ENCODE measurements at regions not wholly inside any gene's neighbourhood (a gene's known extent, or its start where the extent isn't known, plus 50 kb on each side); places are given as distances from the start of the nearest gene placed in this dataset.

GRCh38 chr13:40013554-40013953 is 358.1 kb downstream of the COG6 start:
- TF ChIP-seq EP300 (IDR thresholded peaks at IDR 0.05) (no peak), CTCF (IDR thresholded peaks at IDR 0.05) (no peak)
